Stimulated activated naive CD8-positive, alpha-beta T cell treated with anti-CD3 and anti-CD28 coated beads, Interleukin-15, Interleukin-2, amounts not matched to agents 100 U/mL and 50 U/mL, for 24 hours (primary cell): ENCODE measurements at regions not wholly inside any gene's neighbourhood (a gene's known extent, or its start where the extent isn't known, plus 50 kb on each side); places are given as distances from the start of the nearest gene placed in this dataset.
"Not testable (repeated sequence)": the region's sequence is repeated elsewhere in the genome, so short reads cannot be mapped to it uniquely, and the experiment has no call there.

Source experiments
- ATAC-seq: fragments of 150-1000 bp; cut with Tn5 transposase; one replicate; pipeline ENCODE4 v1.10.0; 2021
- DNase-seq: peaks from one replicate; pipeline ENCODE4 v3.0.0; 2021

DNA sequence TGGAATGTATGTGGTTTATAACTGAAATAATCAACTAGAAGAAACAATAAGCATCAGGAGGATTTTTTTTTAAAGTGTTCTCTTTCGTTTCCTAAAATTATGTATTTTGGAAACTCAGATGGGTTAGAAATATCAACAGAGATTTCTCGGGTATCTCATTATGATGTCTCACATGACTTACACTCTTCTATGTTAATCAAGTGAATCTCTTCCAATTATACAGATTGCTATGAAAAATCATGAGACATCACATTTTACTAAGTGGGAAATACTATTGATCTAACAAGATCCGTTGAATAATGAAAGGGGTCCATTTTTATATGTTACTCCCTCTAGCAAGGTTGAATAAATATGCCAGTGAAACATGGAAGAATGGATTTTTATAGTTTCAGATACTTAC lies 54.7 kb upstream of the NRIP1 start:
- ATAC-seq (no peak), DNase-seq (no peak)

DNA sequence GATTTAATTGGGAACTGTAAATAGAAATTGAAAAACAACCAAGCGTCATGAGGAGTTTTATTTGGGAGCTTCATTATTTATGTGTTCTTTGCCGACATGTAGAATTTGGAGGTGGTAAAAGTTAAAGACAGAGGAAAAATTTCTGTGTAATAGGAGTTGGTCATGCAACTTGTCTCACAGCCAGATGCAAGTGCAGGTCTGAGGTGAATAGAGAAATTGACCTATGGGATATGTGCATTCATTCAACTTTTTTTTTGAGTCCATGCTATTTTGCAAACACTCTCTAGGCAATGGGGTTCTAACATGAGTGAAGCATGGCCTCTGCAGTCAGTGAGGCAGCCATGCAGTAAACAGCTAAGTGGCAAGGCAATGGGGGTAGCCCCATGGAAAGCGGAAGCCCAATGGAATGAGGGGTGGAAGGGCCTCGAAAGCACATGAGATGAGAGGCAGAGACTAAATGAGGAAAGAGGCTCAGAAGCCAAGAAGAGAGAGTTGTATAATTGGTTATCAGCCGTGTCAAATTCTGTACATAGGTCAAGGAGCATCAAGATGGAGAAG lies 56.4 kb upstream of the NRIP1 start:
- DNase-seq (no peak), ATAC-seq (no peak)

DNA sequence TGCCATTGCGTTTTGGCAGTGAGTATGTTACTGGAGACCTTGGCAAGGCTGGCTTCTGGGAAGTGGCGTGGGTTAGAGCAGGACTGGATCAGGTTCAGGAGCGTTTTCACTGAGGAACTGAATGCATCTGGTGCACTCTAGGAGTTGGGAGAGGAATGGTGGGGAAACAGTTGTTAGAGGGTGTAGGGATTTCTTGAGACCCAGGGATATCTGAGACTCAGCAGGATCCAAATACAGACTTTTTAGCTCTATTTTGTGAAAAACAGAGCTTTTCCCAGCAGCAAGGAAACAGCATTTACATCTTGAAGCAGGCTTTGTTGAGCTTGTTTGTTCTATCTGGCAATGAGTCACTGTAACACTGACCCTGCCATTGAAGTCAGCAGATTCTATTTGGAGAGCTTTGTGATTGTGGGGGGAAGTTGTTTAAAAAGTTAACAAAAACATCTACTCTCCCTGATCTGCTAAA lies 56.9 kb upstream of the NRIP1 start:
- DNase-seq = no peak
- ATAC-seq = no peak

DNA sequence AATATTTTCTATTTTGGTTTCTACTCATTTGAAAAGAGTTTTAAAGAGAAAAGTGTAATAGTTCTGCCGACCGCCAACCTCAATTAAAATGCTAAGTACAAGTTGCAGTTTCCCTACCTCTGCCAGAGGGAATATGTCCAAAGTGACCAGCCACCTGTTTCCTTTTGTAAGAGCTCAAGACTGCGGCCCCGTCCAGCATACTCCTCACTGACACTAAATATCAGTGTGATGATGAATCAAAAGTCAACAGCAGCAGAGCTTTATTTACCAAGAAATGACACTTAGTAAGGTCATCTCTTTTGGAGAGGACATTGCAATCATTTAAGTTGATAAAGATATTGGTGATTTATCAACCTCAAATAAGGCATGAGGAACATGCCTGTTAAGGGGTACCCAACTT lies 57.4 kb upstream of the NRIP1 start:
- no peak for ATAC-seq

DNA sequence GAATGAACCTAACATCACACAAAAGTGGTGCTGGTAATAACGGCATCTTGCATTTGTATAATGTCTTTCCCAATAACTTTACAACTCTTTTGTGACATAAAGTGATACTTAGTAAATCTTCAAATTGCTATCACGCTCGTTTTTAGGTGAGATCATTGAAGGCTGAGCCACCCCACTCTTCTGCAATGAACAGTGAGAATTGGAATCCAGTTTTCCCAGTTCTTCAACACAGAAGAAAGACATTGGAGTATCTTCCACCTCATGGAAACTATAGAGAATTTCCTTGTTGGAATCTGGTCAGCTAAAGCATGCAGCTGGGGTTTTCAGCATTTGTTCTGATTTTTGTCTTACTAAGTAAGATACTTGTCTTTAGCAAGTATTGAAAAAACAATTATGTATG lies 59.9 kb upstream of the NRIP1 start:
- ATAC-seq (no peak), DNase-seq (no peak)

More for the DNA sequence above, 57.4 kb upstream of the NRIP1 start:
- no peak for DNase-seq

DNA sequence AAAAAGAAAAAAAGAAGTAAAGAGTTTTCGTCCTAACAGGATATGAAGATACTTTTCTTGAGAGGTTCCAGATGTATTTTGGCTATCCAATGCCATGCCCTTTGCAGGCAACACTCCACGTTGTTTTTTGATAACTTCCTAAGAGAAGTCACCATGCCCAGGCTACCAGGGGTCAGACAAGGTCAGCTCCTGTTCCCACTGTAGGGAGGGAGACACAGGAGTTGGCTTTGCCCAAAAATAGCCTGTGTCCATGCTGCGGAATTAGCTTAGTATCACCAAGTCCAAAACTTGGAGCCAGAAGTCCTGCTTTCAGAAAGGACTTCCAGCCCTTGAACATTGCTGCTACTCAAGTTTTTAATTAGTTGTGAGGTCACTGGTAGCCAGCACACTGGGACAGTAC lies 62.1 kb upstream of the NRIP1 start:
- no peak for DNase-seq
- ATAC-seq = no peak

DNA sequence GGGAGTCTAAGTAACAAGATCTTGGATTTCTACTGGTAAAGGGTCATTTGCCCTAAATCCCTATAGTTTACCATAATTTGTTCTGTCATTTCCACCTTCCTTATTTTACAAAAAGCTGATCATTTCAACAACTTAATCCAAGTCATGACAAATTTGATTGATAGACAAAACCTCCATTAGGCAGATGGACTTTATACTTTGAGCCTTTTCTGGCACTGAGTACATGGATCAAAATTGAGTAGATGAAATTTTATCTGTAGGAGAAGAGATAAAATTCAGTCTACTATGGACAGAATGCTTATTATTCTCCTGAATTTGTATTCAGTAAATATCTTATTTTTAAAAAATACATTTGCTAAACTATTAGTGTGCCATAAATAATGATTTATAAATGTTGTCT lies 62.6 kb upstream of the NRIP1 start:
- no peak for ATAC-seq

DNA sequence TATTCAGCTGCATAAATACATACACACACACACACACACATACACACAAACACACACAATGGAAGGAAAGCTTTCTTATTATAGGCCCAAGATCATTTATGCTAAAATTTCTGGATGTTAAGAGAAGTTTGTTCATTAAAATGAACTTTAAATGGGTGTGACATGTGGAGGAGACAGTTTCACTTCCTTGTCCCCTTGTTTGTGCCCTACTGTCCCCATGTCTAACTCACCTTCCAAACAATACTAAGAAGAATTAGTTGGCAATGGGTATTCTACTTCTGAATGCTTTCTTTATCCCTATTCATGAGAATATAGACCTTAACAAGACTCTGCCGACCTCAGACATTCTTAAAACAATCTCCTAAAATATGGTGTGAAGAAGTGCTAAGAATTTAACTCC lies 63.5 kb upstream of the NRIP1 start:
- DNase-seq (no peak), ATAC-seq (no peak)

More for the DNA sequence above, 62.6 kb upstream of the NRIP1 start:
- DNase-seq = no peak

DNA sequence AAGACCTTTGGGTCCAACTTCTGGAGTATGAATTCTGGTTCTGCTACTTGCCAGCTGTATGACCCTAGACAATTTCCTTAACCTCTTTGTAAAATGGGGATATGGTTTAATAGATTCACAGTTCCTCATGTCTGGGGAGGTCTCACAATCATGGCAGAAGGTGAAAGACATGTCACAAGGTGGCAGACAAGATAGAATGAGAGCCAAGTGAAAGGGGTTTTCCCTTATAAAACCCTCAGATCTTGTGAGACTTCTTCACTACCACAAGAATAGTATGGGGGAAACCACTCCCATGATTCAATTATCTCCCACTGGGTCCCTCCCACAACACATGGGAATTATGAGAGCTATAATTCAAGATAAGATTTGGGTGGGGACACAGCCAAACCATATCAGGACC lies 63.9 kb upstream of the NRIP1 start:
- peak; percentile 32 for ATAC-seq
- not testable (repeated sequence) for DNase-seq

DNA sequence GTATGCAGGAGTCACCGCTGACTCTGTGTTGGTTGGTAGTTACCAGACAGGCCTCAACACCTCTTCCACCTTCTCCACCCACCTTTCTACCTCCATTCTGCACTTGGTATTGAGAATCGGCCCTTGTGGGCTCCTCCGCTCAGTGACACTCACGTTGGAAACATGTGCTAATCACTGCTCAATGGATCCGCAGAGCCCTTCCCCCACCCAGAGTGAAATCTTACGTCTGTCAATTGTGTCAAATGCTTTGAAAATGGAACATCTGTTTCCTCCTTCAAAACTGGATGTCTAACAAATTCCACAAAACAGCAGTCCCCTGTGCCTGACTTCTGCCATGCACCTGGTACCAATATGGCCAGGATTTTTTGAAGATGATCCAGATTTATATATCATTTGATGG lies 65.5 kb upstream of the NRIP1 start:
- DNase-seq (no peak), ATAC-seq (no peak)

DNA sequence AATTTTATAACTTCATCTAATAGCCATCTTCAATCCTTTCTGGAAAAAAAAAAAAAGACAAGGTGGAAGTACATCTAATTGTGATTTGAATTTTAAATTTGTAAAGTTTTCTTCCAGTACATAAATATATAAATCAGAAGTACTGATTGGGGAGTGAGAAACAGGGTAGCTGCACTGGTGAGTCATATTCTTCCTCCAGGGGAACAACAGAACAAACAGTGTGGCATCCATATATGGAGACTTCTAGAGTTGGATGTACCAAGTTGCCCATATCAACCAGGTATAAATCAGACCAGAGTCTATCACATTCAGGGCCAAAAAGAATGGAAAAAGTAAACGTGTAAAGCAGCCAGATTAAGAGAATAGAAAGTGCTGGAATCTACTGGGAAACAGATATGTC lies 66.0 kb upstream of the NRIP1 start:
- ATAC-seq (no peak), DNase-seq (no peak)

DNA sequence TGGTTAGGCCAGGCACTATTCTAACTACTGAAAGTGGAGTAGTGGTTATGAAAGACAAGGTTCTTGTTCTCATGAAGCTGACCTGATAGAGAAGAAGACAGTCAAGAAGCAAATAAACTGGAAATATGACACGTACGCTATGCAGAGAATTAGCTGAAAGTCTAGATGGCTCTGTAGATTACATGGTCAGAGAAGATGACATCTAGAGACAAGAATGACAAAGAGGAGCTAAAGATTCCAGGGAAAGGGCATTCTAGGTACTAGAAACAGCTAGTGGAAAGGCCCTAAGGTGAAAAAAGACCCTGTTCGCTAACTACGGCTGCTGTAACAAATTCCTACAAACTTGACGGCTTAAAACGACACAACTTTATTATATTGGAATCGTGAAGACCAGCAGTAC lies 68.0 kb upstream of the NRIP1 start:
- ATAC-seq = no peak
- DNase-seq = no peak

DNA sequence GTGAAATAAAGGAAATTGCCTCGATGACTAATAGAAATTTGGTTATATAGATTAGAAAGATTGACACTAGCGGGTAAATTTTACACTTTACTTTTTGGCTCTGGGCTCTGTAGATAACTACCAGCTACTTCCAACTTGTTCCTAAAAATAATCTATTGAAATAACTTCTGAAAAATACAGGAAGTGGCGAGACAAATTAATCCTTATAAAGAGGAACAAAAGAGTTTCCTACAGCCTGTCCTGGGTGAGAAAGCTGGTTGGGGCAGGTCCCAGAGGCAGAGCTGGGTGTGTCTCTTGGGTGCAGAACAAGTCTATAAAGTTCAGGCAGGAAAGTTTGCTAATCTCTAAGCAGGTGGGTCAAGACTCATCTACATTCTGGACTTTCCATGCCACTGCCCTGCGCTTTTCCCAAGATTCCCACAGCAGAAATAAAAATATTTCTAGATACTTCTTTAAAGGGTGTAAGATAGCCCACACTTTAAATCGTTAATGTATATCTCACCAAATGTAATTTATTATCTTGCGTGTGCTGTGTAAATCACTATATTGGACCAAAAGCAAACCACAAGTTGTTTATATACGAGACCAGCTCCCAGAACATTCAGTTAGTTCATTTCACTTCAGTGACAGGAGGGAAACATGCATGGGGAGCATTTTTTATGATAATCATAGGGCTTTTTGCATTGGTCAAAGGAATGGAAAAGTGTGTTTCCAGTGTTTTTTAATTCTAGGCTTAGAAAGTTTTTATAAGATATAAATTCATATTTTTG lies 70.1 kb upstream of the NRIP1 start:
- ATAC-seq (no peak), DNase-seq (no peak)

DNA sequence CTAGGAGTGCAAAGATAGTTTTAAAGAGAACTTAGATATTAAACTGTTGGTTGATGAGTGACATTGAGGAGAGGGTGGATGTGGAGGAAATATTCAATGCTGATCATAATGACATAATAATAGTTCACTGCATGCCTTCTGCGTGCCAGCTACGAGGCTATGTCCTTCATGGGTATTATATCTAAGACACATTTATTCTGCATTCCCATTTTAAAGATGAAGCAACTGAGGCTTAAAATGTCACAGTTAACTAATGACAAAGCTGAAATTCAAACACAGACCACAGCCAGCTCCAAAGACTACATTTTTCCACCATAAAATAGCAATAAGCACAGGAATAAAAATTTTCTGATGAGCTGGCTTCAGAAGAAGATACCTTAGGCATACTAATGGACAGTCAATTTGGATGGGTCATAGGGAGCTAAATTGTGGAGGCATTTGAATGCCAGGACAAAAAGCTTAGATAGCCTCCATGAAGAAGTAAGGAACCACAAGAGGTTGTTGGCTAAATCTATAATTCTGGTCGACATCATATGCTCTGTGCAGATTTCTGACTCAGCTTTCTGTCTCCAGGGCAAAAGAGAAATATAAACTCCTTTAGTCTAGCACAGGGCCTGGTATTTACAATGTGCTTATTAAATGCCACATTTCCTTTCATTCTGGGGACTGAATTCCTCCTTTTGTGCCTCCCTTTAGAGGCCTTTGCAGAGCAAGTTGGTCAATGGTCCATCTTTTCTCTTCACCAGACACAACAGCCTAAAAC lies 71.2 kb upstream of the NRIP1 start:
- no peak for DNase-seq
- ATAC-seq = no peak

DNA sequence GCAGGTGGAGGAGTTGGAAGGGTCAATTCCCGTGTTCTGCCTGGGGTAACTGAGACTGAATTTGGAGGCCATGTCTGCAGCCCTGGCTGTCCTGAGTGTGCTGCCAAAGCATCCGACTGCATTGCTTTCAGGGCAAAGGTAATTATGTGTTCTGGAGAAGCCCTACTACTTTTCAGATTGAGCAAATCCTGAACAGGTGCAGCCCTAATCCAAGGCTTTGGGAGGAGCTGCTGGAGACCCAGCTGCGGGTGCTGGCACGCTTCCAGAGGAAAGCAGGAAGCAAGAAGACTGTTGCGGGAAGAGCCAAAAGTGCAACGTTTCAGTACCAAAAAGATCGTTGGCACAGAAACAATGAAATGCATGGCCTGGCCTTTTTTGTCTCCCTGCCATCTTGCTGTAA lies 73.7 kb upstream of the NRIP1 start:
- DNase-seq (no peak), ATAC-seq (no peak)

DNA sequence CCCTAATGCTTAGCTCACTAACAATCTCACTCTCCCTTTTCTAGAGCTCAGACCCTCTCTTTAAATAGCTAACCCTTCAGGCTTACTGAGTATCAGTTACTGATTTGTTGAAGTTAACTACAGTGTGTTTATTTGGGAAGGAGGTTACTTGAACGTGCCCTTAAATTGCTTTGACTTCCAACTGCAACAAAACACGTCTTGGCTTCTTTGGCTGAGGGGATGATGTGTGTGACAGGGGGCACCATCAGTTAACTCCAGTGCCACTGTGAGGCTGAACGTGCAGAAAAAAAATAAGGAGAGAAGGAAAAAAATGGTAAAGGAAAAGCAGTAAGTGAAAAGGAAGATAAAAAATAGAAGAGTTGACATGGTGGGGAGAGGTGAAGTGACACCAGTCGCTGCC lies 75.1 kb upstream of the NRIP1 start:
- no peak for ATAC-seq
- DNase-seq = no peak

DNA sequence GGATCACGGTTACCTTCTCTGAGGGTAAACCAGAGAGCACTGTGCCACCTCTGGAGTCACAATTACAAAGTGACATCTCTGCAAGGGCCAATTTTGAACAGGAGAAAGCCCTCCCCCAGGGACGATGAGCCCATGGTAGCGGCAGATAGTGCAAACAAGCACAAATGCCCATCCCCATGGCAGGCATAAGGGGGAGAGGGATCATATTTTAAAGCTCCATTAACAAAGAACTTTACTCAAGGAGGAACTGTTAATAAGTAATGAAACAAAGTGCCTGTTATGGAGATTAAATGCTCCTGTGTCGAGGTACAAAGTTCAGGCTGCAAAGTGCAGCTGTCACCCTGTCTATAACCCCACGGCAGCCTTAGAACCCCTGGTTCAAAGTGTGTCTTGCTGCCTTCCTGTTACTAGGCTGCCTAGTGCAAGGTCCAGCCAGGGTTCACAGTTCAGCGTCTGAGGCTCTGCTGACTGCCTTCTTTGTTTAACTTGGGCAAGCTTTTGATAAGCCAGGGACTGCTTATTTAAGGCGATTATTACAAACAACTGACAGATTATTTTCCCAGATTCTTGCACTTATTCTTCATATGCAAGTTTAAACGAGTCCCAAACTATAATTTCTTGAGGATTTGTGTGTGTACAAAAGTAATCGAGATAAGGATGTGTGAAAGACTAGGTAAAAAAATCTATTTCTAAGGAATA lies 75.7 kb upstream of the NRIP1 start:
- ATAC-seq = no peak
- DNase-seq = no peak

DNA sequence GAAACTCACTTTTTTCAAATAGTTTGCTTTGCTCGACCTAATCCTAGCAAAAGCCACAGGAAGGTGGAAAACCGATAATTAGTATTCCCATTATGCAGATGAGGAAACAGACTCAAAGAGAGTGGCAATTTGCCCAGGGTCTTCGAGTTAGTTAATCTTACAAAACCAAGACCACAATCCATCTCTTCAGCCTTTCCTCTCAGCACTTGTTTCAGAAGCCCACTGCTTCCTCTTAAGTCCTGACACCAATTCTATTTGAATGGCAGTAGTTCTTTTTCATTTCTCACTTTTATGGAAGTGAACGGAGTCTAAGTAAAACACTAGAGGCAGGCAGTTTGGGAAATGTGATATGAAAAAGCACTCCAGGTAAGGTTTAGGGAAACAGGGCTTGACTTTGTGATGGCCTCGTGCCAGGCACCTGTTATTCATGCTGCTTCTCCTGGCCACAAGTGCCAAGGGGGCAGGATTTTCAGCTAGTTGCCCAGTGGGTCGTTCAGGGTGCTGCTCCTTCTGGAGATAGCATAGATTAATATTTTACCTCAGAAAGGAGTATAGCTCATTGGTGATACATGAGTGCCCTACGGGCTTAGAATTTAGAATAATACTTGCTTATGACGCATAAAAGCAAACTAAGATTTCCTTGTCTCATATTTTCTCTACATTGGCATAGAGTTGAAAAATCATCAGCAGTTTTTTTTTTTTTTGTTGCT lies 76.6 kb upstream of the NRIP1 start:
- ATAC-seq = no peak
- DNase-seq = no peak

DNA sequence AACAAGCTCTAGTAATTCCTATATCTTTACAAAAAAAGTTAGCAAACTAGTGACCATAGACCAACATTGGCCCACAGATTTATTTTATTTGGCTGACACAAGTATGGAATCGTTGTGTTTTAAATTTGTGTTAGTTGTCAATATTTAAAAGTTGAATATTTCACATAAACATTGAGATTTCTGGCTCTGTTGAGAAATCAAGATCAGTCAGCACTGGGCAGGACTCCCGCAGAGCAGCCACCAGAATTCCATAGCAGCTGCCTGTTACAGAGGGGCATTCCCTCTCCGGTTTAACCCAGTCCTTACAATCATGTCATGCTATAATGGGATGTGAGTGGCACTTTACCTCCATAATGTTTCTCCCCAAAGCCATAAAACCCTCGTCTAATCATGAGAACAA lies 79.2 kb upstream of the NRIP1 start:
- ATAC-seq (no peak), DNase-seq (no peak)

DNA sequence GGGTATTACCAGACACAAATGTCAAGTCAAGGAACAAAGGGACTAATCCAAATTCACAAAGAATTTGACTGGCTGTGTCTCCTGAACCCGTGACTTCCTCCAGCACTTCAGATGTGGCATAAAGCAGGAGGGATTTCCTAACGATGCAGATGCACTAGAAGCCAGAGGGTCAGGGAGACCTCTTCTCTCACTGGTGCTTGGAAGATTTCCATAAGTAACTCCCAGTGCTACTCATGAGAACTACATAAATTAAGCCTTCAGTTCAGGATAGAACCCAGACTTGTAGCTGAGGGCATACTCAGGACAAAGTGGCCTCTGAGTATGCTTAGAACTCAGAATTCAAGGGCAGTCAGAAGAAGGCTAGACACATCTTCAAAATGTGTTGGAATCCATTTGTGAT lies 83.6 kb upstream of the NRIP1 start:
- DNase-seq (no peak), ATAC-seq (no peak)

DNA sequence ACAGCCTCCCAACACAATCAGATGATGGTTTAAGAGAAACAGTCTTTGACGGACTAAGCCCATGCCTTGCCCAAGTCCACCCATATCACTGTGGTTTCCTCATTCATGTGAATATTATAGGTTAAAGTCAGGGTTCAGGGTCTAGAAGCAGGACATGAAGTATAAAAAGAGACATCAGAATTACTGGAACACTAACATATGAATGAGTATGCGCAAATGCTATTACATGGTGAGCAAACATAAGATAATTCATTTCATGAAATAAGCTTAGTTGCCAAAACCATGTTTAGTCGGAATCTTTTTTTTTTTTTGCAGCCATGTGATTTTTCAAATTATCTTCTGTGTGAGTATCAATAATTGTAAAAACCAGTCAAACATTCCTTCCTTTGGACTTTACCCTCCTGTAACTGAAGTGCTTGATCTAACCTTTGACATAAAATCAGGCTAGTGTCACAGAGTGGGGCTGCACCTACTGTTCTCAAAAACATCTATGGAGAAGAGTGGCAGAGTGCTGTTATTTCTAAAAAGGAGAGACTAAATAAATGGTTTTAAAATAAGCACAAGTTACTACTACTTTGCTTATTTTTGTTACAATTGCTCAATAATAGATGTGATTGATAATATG lies 84.9 kb upstream of the NRIP1 start:
- DNase-seq = no peak
- no peak for ATAC-seq
